Transverse colon (tissue), 4 donors: ENCODE measurements at regions not wholly inside any gene's neighbourhood (a gene's known extent, or its start where the extent isn't known, plus 50 kb on each side); places are given as distances from the start of the nearest gene placed in this dataset.

Source experiments
- DNase-seq: peaks from one replicate; pipeline ENCODE4 v3.0.0-alpha.2; 2019
- H3K27ac ChIP-seq, 4 donors: fragments of 200-600 bp; sonication (generic); 2 replicates each; pipeline ENCODE4 v1.5.1; 2016 to 2018; ENCODE audit warnings: inconsistent platforms in 4 of 4
- H3K27me3 ChIP-seq: fragments of 200-600 bp; sonication (generic); 2 replicates; pipeline ENCODE4 v1.5.1; 2017; ENCODE audit warnings: inconsistent platforms
- H3K36me3 ChIP-seq, 4 donors: fragments of 200-600 bp; sonication (generic); 2 replicates each; pipeline ENCODE4 v1.5.1; 2017 to 2019; ENCODE audit warnings: inconsistent platforms in 4 of 4
- H3K4me1 ChIP-seq, 4 donors: fragments of 200-600 bp; sonication (generic); 2 replicates each; pipeline ENCODE4 v1.5.1; 2017 to 2020; ENCODE audit warnings: inconsistent platforms in 4 of 4
- H3K4me3 ChIP-seq, 4 donors: fragments of 200-600 bp; sonication (generic); 1 replicate in 1 of 4; 2 replicates in 3 of 4; pipeline versions ENCODE4 v1.5.1 to v1.6.1; 2017 to 2019; ENCODE audit warnings: inconsistent platforms in 4 of 4
- H3K9me3 ChIP-seq, 2 donors: fragments of 200-600 bp; sonication (generic); 2 replicates each; pipeline ENCODE4 v1.5.1; 2017 to 2019; ENCODE audit warnings: inconsistent platforms in 2 of 2
- EP300 ChIP-seq: sonication (generic); formaldehyde crosslinking; IDR thresholded peaks from one replicate; pipeline ENCODE4 v1.6.1; 2017; ENCODE audit warnings: antibody characterized with exemption, low read depth
- POLR2A ChIP-seq: fragments of 450-650 bp; IDR thresholded peaks from one replicate; pipeline ENCODE4 v1.6.1; 2016; ENCODE audit warnings: antibody characterized with exemption, mild to moderate bottlenecking, moderate library complexity
- POLR2AphosphoS5 ChIP-seq, 3 donors: sonication (generic); formaldehyde crosslinking; IDR thresholded peaks; one replicate each; pipeline ENCODE4 v1.6.1; 2016; ENCODE audit warnings: antibody characterized with exemption in 3 of 3
- WGBS, 2 donors: methylation state at CpG; one replicate each; pipeline ENCODE4 v1.1.5; 2018; ENCODE audit warnings: low coverage in 1 of 2; 5-methylcytosine and 5-hydroxymethylcytosine counted together
- in situ Hi-C, 4 donors: fragments of 200-750 bp; cut with MboI; loops; one replicate each; pipeline versions ENCODE4 v1.15.0 to v1.15.1; 2017; ENCODE audit warnings: low sequenced_read_pairs in 3 of 4, low pct_ligation_motif_present in 1 of 4, low pct_unique_long_range_greater_than_20kb in 1 of 4
- intact Hi-C: fragments of 100-400 bp; cut with DNase I; formaldehyde crosslinking; loops from one replicate; pipeline ENCODE4 v1.15.1; 2023; ENCODE audit warnings: low total_unique reads
- TF ChIP-seq, protein P1 (sequence below), 5 experiments: fragments of 200-600 bp in 3 of 5; fragments of 450-650 bp in 2 of 5; sonication (generic) in 3 of 5; IDR thresholded peaks; 1 replicate in 2 of 5; 2 replicates in 3 of 5; pipeline ENCODE4 v1.5.1; 2016 to 2017; ENCODE audit warnings: antibody characterized with exemption in 5 of 5, inconsistent platforms in 3 of 5, mild to moderate bottlenecking in 2 of 5, moderate library complexity in 1 of 5

DNA sequence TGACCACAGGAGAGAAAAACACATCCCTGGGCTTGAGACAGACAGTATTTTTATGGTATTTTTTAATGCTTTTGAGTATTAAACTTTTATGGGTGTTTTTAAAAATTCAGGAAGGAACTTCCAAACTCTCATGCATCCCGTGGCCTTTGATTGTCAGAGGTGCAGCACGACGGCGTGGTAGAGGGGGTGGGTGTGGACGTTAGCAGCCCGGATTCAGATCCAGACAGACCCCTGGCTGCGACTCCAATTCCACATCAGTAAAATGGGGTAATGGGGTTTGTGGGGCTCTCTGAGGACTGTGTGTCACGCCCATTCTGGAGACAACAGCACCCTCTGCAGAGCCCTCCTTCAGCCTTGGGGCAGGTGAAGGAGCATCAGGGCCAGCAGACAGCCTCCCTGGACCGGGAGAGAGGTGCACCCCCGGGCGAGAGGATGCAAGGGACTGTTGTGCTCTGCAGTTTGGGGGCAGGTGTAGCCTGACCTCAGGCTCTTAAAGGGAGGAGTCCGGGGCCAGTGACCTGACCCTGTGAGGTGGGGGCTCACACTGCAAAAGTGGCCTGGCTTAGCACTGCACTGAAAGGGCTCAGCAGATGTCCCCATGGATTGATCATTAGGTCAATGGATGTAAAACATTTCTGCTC is 1024.3 kb downstream of the TBC1D22A start:
- TF ChIP-seq POLR2A: no peak
- TF ChIP-seq, protein P1, sequence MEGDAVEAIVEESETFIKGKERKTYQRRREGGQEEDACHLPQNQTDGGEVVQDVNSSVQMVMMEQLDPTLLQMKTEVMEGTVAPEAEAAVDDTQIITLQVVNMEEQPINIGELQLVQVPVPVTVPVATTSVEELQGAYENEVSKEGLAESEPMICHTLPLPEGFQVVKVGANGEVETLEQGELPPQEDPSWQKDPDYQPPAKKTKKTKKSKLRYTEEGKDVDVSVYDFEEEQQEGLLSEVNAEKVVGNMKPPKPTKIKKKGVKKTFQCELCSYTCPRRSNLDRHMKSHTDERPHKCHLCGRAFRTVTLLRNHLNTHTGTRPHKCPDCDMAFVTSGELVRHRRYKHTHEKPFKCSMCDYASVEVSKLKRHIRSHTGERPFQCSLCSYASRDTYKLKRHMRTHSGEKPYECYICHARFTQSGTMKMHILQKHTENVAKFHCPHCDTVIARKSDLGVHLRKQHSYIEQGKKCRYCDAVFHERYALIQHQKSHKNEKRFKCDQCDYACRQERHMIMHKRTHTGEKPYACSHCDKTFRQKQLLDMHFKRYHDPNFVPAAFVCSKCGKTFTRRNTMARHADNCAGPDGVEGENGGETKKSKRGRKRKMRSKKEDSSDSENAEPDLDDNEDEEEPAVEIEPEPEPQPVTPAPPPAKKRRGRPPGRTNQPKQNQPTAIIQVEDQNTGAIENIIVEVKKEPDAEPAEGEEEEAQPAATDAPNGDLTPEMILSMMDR (IDR thresholded peaks at IDR 0.05): no peak
- H3K27me3 ChIP-seq: peaks cover 17% of the 10 kb centered on the region
- WGBS, 2 donors: 84 to 90% methylated on average over 4 to 12 of the region's 12 CpGs
- peaks cover 0 to 4% of the 10 kb centered on the region in 2 donors for H3K9me3 ChIP-seq
- DNase-seq: no peak
- no peak overlapping the region for H3K27ac ChIP-seq
- no peaks in the 10 kb centered on the region for H3K36me3 ChIP-seq
- intact Hi-C loops: no loop called here
- in situ Hi-C loops: no loop called here
- H3K4me3 ChIP-seq: no peak overlapping the region
- H3K4me1 ChIP-seq: no peaks in the 10 kb centered on the region

DNA sequence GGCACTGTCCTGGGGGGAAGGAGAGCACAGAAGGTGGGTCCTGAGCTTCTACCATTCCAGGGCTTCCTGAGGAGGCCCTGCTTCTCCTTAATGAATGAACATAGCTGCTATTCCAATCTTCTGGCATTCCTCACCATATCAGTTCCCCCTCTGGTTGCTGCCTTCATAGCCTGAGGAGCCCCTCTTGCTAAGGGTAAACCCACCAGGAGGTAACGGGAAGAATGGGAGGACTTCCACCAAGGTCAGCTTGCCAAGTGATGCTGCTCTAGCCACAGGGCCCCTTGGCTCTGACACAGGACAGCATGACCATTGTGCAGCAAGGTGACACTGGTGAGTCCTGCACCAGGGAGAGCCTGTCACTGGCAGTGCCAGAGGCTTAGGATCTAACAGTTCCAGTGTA is 1022.5 kb downstream of the TBC1D22A start:
- H3K4me3 ChIP-seq: no peak overlapping the region
- in situ Hi-C loops (no loop called here), intact Hi-C loops (no loop called here)
- H3K9me3 ChIP-seq: peaks cover 0 to 4% of the 10 kb centered on the region in 2 donors
- WGBS, 2 donors: 88% methylated on average over 1 of the region's 1 CpG; no CpG with 5 or more reads in 1 of the 2 donors
- peaks cover 17% of the 10 kb centered on the region for H3K27me3 ChIP-seq
- no peak for DNase-seq
- H3K4me1 ChIP-seq: no peaks in the 10 kb centered on the region
- no peaks in the 10 kb centered on the region for H3K36me3 ChIP-seq
- no peak overlapping the region for H3K27ac ChIP-seq
- no peak for TF ChIP-seq POLR2A
- no peak for TF ChIP-seq EP300
- TF ChIP-seq POLR2AphosphoS5 (IDR thresholded peaks at IDR 0.05): no peak
- TF ChIP-seq, protein P1 (IDR thresholded peaks at IDR 0.05): no peak

DNA sequence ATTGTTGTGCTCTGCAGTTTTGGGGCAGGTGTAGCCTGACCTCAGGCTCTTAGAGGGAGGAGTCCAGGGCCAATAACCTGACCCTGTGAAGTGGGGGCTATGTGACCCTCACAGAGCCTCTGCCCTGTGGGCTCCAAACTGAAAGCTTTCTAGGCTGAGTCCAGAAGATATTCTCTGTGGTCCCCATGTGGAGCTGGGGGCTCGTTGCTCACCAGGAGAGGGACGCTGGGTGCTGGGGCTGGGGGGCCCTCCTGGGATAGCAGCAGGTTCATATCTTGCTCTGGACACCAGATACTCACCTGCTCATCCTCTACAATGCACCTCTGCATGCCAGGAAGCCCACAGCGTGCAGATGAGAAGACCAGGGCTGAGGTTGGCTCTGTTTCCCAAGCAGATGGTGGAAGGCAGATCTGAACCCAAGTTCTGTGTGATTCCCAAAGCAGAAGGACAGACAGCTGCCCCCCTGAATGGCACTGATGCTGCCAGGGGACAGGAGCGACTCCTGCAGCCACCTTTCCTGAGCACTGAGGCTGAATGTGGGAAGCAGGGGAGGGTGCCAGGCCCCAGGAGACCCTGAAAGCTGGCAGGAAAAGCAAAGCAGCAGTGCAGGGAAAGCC is 1022.0 kb downstream of the TBC1D22A start:
- intact Hi-C loops: no loop called here
- in situ Hi-C loops: no loop called here

More for the DNA sequence above, 1022.0 kb downstream of the TBC1D22A start:
- Histone ChIP-seq H3K27me3 (peaks cover 17% of the 10 kb centered on the region), H3K9me3 (peaks cover 0 to 4% of the 10 kb centered on the region in 2 donors), H3K4me1 (no peaks in the 10 kb centered on the region), H3K36me3 (no peaks in the 10 kb centered on the region), H3K27ac (no peak overlapping the region), H3K4me3 (no peak overlapping the region)
- WGBS, 2 donors: 40 to 79% methylated on average over 1 to 4 of the region's 4 CpGs
- DNase-seq: no peak
- TF ChIP-seq POLR2AphosphoS5 (IDR thresholded peaks at IDR 0.05) (no peak), EP300 (no peak), POLR2A (no peak)
- TF ChIP-seq, protein P1 (IDR thresholded peaks at IDR 0.05): no peak
